Amniotic epithelial cell (primary cell): ENCODE measurements at regions not wholly inside any gene's neighbourhood (a gene's known extent, or its start where the extent isn't known, plus 50 kb on each side); places are given as distances from the start of the nearest gene placed in this dataset.

Experiments used
- DNase-seq: peaks from one replicate; pipeline ENCODE4 v3.0.0-alpha.2; 2010; ENCODE audit warnings: low read depth

DNA sequence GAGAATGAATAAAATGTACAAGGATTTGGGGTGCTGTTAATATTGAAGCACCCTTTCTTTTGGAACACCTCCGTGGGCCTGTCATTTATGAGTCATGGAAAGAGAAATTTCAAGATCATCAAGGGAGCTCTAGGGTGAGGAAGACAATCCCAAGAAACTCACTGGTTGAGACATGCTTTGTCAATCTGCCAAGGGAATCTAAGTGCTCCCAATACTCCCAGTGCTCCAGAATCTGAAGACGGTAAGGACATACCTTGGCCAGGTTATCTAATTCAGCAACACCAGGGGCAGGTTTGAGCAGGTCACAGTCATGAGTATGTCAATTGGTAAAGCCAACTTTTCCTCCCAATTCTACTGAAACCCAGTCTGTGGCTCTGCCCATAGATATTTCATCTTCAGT lies 556.4 kb upstream of the CPEB2 start:
- DNase-seq, result no peak

DNA sequence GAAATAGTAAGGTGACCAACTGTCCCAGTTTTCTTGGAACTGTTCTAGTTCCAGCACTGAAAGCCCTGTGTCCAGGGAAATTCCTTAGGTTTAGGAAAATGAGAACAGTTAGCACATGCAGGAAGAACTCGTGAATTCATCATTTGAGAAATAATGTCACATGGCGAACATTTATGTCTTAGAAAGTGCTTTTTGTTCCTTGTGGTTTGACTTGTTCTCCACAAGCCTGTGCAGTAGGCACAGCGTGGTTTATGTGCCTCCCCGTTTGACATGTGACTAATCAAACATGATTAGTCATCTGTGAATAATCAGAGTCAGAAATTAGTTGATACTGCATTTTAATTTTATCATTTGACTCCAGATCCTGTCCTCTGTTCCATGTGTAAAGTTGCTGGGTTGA lies 556.0 kb upstream of the CPEB2 start:
- DNase-seq, result peak; percentile 48

- no peak for DNase-seq
Measured at GRCh38 chr4:14446904-14447303, 555.4 kb upstream of the CPEB2 start.

DNA sequence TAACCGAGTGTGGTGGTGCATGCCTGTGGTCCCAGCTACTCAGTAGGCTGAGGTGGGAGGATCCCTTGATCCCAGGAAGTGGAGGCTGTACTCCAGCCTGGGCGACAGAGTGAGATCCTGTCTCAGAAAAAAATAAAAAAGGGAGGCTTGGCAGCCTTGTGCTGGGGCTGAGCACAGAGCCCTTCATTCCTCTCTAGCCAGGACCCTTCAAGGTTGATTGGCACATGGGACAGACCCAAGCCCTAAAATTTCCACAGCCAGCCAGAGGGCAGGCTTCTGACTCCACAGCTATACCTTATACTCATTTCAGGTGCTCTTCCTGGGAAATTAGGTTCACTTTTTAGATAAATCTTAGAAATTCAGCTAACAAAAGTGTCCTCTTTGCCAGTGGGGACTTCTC lies 553.0 kb upstream of the CPEB2 start:
- no peak for DNase-seq

DNA sequence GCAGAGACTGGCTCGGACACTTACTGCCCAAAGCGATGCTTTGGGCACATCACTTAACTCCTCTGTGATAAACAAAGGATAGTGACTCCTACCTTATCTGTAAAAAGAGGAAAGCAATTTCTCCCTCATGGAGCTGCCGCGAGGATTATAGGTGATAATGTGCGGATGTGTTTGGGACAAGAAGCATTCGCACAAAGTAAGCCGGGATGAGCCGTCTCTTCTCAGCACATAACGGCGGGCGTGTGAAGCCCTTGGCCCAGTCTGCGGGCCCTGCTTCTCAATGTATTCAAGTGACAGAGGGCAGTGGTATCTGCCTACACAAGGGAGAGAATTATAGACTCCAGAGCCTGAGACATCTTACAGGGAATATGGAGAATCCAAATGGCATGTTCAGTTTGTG lies 550.3 kb upstream of the CPEB2 start:
- no peak for DNase-seq

- DNase-seq, result no peak
Measured at GRCh38 chr4:14452764-14453163, 549.5 kb upstream of the CPEB2 start.

GRCh38 chr4:14458463-14458862 lies 543.8 kb upstream of the CPEB2 start:
- DNase-seq, result no peak

- no peak for DNase-seq
Measured at GRCh38 chr4:14465057-14465456, 537.2 kb upstream of the CPEB2 start.

- DNase-seq, result no peak
Measured at GRCh38 chr4:14465507-14465906, 536.8 kb upstream of the CPEB2 start.

DNA sequence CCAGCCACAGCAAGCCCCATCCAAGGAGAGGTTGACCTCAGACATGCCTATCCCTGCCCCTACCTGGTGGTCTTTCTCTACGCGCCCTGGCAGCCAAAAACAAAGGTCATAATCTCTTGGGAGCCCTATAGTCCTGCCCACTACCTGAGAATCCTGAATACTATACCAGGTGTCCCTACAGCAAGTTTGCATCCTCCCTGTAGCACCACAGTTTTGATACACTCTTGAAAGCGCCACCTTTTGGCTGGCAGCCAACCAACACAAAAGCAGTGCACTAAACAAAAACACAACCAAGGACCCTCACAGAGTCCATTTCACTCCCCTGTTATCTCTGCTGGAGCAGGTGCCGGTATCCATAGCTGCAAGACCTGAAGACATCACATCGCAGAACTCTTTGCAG lies 523.8 kb upstream of the CPEB2 start:
- no peak for DNase-seq

DNA sequence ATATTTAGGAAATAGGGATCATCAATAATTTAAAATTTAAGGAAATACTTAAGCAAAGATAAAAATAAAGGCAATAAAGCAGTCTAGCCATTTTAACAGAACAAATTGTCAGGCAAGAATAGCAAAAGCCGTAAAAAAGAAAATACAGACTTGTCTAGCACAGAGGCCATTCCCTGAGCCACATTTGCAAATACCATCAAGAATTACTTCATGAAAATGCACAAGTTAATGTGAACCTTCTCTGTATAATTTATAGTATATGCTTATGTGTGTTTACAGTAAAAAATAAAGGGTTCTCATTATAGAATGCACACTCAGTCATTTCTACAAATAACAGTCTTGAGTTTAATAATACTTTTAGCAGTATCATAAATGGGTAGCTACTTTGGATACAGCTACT lies 505.9 kb upstream of the CPEB2 start:
- DNase-seq, result no peak

DNA sequence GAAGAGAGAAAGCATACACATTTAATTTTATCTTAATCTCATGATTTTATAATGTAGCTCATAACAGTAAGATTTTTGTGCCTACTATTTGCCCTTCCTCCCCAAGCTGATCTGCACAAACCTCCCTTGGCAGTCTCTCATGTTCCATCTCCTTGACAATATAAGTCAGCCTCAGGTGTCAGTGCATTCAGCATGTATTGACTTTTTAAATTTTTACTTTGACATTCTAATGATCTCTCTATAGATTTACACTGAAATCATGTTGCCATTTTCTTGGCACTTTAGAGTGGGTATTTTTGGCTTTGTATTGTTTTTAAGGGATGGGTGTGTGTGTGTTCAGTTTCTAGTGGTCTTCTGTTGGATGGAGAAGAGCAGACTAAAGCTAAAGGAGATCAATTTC lies 505.3 kb upstream of the CPEB2 start:
- no peak for DNase-seq

DNA sequence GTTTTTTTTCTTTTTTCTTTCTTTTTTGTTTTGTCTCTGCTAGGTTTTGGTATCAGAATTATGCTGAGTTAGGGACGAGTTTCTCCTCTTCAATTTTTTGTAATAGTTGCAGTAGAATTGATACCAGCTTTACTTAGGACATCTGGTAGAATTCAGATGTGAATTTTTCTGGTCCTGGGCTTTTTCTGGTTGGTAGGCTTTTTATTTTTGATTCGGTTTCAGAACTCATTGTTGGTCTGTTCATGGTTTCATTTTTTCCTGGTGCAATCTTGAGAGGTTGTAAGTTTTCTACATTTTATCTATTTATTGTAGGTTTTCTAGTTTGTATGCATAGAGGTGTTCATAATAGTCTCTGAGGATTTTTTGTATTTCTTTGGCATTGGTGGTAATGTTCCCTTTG lies 498.1 kb upstream of the CPEB2 start:
- DNase-seq, result no peak

DNA sequence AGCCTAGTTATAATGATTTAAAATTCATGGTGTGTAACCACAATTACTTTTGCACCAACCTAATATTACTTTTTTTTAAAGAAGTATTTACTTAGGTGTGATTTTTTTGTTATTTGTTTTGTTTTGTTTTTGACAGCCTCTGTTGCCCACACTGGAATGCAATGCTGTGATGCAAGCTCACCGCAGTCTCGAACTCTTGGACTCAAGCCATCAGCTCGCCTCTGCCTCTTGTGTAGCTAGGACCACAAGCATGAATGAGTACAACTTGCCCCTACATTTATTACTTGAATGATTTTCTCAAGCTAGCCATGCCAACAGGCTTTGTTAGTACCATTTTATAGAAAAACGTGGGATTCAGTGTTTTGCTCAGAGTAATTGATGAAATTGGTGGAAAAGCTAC lies 488.8 kb upstream of the CPEB2 start:
- DNase-seq, result peak; percentile 29

DNA sequence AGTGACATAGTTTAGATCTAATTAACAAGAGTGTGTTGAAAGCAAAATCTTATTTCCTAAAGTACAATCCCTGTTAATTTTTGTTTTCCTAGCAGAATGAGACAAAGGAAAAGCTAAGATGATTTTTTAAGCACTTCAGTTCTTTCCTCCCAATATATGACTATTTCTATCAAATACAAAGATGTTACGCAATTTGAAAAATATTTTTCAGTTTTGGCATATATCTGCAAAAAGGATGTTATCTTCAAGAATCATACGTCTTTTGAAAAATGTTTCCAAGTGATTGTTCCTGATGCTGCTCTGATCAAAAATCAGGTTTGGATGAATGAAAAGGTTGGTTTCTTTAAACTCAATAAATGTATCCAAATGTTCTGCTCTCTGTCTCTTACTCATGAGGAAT lies 486.7 kb upstream of the CPEB2 start:
- DNase-seq, result no peak

DNA sequence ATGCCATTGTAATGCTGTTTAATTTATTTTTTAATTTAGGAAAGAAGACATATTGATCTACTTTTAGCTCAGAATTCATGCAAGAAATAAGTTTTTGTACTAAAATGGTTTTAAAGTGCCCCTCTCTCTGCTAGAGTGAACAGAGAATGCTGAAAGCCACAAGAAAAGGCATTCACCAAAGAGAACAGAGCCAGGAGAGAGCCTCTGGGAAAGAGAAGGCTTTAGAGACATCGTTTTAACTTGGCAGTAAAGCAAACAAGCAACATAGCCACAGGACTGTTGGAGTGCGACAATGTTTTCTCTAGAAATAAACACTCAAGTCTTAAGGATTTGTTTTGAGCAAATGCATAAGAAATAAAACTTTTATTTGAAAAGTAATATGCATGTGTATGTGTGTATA lies 484.1 kb upstream of the CPEB2 start:
- DNase-seq, result no peak

- peak; percentile 42 for DNase-seq
Measured at GRCh38 chr4:14520171-14520570, 482.1 kb upstream of the CPEB2 start.

DNA sequence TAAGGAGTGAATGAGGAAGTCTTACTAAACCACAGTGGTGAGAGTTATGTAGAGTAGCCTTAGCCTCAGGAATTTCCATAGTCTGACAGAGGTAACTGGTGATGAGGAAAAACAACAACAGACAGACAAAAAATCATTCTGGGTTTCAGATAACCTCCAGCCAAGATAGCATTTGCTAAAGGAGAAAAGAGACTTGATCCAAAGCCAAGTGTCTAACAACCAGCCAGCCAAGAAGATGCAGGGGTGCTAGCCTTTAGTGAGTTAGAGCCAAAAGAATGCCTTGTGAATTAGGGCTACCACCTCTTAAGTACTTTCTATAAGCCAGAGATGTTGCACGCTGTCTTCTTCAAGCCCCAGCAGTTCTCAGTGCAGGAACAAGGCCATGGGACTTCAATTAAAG lies 478.0 kb upstream of the CPEB2 start:
- peak; percentile 44 for DNase-seq

DNA sequence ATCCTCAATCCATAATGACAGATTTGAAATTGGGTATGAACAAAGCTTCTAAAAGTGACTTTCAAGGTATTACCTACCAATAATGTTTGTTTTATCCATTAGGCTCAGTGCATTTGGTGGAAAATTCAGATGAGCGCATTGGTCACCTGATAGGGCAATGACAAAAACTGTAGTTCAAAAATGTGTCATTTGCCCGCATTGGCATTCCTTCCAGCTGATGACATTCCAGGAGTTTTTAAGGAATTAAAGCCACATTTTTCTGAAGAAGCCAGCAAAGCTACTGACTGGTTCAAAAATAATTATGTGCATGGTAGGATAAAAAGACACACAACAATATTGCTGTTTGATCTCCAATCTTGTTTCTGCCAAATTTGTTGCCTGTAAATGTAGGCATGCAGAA lies 473.4 kb upstream of the CPEB2 start:
- no peak for DNase-seq

DNA sequence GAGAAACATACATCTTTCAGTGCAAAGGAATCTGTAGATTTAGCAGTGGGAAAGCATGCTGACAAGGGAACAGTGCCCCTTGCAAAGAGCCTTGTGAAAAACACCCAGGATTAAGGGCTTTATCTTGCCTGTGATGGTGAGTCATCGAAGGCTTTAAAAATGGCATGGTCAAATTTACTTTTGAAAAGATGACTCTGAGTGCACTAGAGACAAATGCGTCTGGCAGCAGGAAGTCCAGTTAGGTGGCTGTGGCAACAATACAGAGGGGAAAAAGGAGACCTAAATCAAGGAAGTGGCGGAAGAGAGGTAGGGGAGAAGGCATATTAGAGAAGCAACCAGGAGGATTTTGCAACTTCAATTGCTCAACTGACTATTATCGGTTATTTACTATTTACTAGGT lies 472.6 kb upstream of the CPEB2 start:
- peak; percentile 49 for DNase-seq

GRCh38 chr4:14532436-14532835 lies 469.8 kb upstream of the CPEB2 start:
- DNase-seq, result no peak

GRCh38 chr4:14539246-14539645 lies 463.0 kb upstream of the CPEB2 start:
- no peak for DNase-seq

DNA sequence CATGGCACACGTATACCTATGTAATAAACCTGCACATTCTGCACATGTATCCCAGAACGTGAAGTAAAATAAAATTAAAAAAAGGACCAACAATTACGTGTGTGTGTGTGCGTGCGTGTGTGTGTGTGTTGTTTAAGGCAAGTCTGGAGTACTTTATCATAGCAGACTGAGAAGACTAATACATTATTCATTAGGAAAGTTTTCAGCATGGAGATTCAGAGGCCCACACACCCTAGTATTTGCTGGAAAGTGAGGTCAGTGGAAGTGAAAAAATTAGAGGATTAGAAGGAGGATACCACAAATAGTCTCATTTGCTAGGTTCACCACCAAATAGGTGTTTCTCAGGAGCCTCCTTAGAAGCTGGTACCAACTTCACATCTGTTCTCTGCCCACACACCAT lies 457.1 kb upstream of the CPEB2 start:
- DNase-seq, result no peak

DNA sequence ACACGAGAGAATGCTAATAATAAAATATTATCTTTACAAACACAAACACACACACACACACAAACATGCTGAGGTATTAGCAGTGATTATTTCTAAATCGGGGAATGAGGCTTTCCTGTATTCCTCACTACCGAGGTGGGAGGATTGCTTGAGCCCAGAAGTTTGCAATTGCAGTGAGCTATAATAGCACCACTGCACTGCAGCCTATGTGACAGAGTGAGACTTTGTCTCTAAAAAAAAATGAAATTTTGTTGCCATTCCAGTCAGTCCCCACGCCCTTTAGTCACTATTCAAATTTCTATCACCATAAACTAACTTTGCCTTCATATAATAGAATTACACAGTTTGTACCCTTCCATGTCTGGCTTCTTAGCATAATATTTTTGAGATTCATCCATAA lies 456.5 kb upstream of the CPEB2 start:
- DNase-seq, result no peak

GRCh38 chr4:14552119-14552518 lies 450.2 kb upstream of the CPEB2 start:
- DNase-seq, result no peak
